Stomach (tissue), 8 donors: ENCODE measurements at regions not wholly inside any gene's neighbourhood (a gene's known extent, or its start where the extent isn't known, plus 50 kb on each side); places are given as distances from the start of the nearest gene placed in this dataset.
A peak's percentile ranks its signal among the peaks of the same experiment; 100 is the strongest.

Source experiments
- DNase-seq, 2 donors: peaks; one replicate each; pipeline versions ENCODE4 v3.0.0 to v3.0.0-alpha.2; 2013 to 2019
- H3K27ac ChIP-seq, 5 donors: fragments of 200-600 bp in 4 of 5; sonication (generic) in 4 of 5; one replicate each; pipeline ENCODE4 v1.5.1; 2013 to 2019; ENCODE audit warnings: mild to moderate bottlenecking in 1 of 5, moderate library complexity in 1 of 5
- H3K27me3 ChIP-seq, 3 donors: fragments of 200-600 bp; sonication (generic); one replicate each; pipeline ENCODE4 v1.5.1; 2017 to 2019; ENCODE audit warnings: mixed run types in 1 of 3
- H3K36me3 ChIP-seq, 4 donors: fragments of 200-600 bp; sonication (generic); 1 replicate in 3 of 4; 2 replicates in 1 of 4; pipeline ENCODE4 v1.5.1; 2016 to 2019
- H3K4me1 ChIP-seq, 4 donors: fragments of 200-600 bp; sonication (generic); one replicate each; pipeline ENCODE4 v1.5.1; 2016 to 2019
- H3K4me3 ChIP-seq, 4 donors: fragments of 200-600 bp; sonication (generic) in 3 of 4; one replicate each; pipeline ENCODE4 v1.5.1; 2016 to 2019; ENCODE audit warnings: mild to moderate bottlenecking in 1 of 4
- H3K9me3 ChIP-seq, 4 donors: fragments of 200-600 bp; sonication (generic); one replicate each; pipeline ENCODE4 v1.5.1; 2016 to 2019
- CTCF ChIP-seq, 7 experiments: fragments of 450-650 bp in 4 of 7; fragments of 200-600 bp in 3 of 7; sonication (generic) in 3 of 7; IDR thresholded peaks; one replicate each; pipeline ENCODE4 v1.5.1; 2016 to 2019; ENCODE audit warnings: antibody characterized with exemption in 7 of 7, control low read depth in 2 of 7, mild to moderate bottlenecking in 1 of 7
- EP300 ChIP-seq: sonication (generic); formaldehyde crosslinking; IDR thresholded peaks from one replicate; pipeline ENCODE4 v1.6.1; 2017; ENCODE audit warnings: antibody characterized with exemption
- POLR2A ChIP-seq, 4 donors: fragments of 450-650 bp; IDR thresholded peaks; one replicate each; pipeline ENCODE4 v1.6.1; 2016; ENCODE audit warnings: antibody characterized with exemption in 4 of 4, control low read depth in 2 of 4, mild to moderate bottlenecking in 1 of 4, moderate library complexity in 1 of 4
- POLR2AphosphoS5 ChIP-seq, 3 donors: sonication (generic); formaldehyde crosslinking; IDR thresholded peaks; one replicate each; pipeline ENCODE4 v1.6.1; 2016; ENCODE audit warnings: antibody characterized with exemption in 3 of 3
- WGBS, 5 donors: extraction: QIAGEN DNeasy Blood & Tissue Kit in 3 of 5; methylation state at CpG; one replicate each; pipeline versions ENCODE4 v1.1.5 to v1.1.7; 2013 to 2018; 5-methylcytosine and 5-hydroxymethylcytosine counted together
- intact Hi-C: fragments of 100-400 bp; cut with DNase I; formaldehyde crosslinking; loops from one replicate; pipeline ENCODE4 v1.15.1; 2023; ENCODE audit warnings: low total_unique reads
- donor health status: healthy with polysubstance abuse.
- donor health status: Bipolar disorder and iron deficiency.
- donor health status: healthy.

GRCh38 chr6:105504706-105505105 is 101.8 kb upstream of the PREP start:
- Histone ChIP-seq H3K4me3 (no peak overlapping the region), H3K36me3 (no peaks in the 10 kb centered on the region), H3K27ac (no peak overlapping the region), H3K9me3 (no peaks in the 10 kb centered on the region), H3K27me3 (no peaks in the 10 kb centered on the region), H3K4me1 (no peaks in the 10 kb centered on the region)
- 57 to 90% (median 81%) methylated on average over 1 of the region's 1 CpG for WGBS, 5 donors
- TF ChIP-seq POLR2A (IDR thresholded peaks at IDR 0.05) (no peak), CTCF (IDR thresholded peaks at IDR 0.05) (no peak), EP300 (no peak), POLR2AphosphoS5 (IDR thresholded peaks at IDR 0.05) (no peak)
- intact Hi-C loops = no loop called here
- peak in 1 of 2 donors; percentile 28 for DNase-seq

DNA sequence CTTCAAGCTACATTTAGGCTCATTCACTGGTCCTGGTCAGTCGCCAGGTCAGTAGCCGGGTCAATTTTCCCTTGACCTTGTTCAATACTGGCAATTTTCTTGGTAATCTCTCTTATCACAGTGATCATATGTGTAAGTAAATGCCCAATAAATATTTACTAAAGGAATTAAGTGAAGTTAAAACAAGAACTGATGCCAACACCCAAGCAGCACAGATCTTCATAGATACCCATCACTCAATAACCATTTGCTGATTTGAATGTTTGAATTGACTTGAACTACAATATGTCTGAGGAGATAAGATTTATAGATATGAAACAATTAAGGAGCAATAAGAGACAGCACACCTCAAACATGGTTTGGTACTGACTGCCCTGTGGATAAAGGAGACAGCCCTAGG is 100.8 kb upstream of the PREP start:
- no peaks in the 10 kb centered on the region for H3K27me3 ChIP-seq
- no peaks in the 10 kb centered on the region for H3K9me3 ChIP-seq
- intact Hi-C loops = no loop called here
- no peak for DNase-seq
- no peaks in the 10 kb centered on the region for H3K4me1 ChIP-seq
- H3K27ac ChIP-seq = no peak overlapping the region
- WGBS, 5 donors = 75 to 93% (median 83%) methylated on average over 2 of the region's 2 CpGs
- TF ChIP-seq POLR2AphosphoS5 (IDR thresholded peaks at IDR 0.05) = no peak
- TF ChIP-seq EP300 = no peak
- no peak for TF ChIP-seq CTCF (IDR thresholded peaks at IDR 0.05)
- TF ChIP-seq POLR2A (IDR thresholded peaks at IDR 0.05) = no peak
- H3K4me3 ChIP-seq = no peak overlapping the region
- no peaks in the 10 kb centered on the region for H3K36me3 ChIP-seq

- Histone ChIP-seq H3K4me3 (no peak overlapping the region), H3K27me3 (no peaks in the 10 kb centered on the region), H3K9me3 (no peaks in the 10 kb centered on the region), H3K36me3 (no peaks in the 10 kb centered on the region), H3K27ac (no peak overlapping the region), H3K4me1 (no peaks in the 10 kb centered on the region)
- 72 to 93% (median 85%) methylated on average over 1 of the region's 1 CpG for WGBS, 5 donors
- intact Hi-C loops = no loop called here
- TF ChIP-seq POLR2AphosphoS5 (IDR thresholded peaks at IDR 0.05) (no peak), CTCF (IDR thresholded peaks at IDR 0.05) (no peak), POLR2A (IDR thresholded peaks at IDR 0.05) (no peak), EP300 (no peak)
- DNase-seq = no peak
Observed at GRCh38 chr6:105501826-105502344, 99.0 kb upstream of the PREP start.

GRCh38 chr6:105501246-105501645 is 98.4 kb upstream of the PREP start:
- Histone ChIP-seq H3K4me3 (no peak overlapping the region), H3K9me3 (no peaks in the 10 kb centered on the region), H3K27ac (no peak overlapping the region), H3K36me3 (no peaks in the 10 kb centered on the region), H3K4me1 (no peaks in the 10 kb centered on the region), H3K27me3 (no peaks in the 10 kb centered on the region)
- DNase-seq = no peak
- intact Hi-C loops = no loop called here
- WGBS, 5 donors = 65 to 90% (median 71%) methylated on average over 1 of the region's 1 CpG
- TF ChIP-seq EP300 (no peak), CTCF (IDR thresholded peaks at IDR 0.05) (no peak), POLR2A (IDR thresholded peaks at IDR 0.05) (no peak), POLR2AphosphoS5 (IDR thresholded peaks at IDR 0.05) (no peak)
